ENCODE measurements at regions not wholly inside any gene's neighbourhood (a gene's known extent, or its start where the extent isn't known, plus 50 kb on each side); places are given as distances from the start of the nearest gene placed in this dataset.

DNA sequence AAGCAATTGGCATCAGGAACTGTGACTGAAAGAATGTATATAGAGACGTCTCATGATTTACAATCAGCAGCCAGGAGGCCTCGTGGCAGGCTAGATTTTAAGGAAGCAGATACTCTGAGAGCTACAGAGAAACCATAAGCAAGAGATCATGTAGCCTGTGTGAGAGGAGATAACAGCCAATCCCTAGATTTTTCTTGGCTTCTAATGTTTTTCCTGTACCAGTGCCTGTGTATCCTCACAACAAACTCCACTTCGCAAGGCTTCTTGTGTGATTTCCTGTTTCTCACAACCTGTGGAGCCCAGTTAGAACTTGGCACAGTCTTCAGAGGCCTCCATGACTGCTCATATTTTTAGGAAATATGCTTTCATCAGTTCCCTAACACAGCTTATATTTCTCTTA is 147.9 kb downstream of the PTCHD1 start (continued):
- TF ChIP-seq CBX1 (IDR thresholded peaks at IDR 0.05; ENCODE audit: low read depth), result no peak

DNA sequence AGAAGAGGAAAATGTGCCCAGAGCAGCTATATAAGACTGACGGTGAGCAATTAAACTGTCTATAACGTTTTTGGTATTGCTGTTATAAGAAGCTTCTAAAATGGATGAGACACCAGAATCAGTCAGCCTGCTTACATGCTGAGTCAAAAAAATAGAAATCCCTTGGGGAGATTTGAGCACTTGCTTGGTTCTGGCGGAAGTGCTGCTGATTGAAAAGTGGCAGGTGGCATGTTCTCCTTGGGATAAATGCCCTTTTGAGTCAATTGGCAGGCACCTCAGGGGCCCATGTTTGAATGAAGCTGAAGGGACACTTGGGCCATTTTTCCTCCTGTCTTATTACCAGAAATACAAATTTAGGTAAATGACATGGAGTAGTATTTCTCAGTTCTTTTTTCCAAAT is 148.7 kb downstream of the PTCHD1 start:
- H3K4me1 ChIP-seq (ENCODE audit: insufficient read depth, low read length), result no peaks in the 10 kb centered on the region
- no peaks in the 10 kb centered on the region for H3K36me3 ChIP-seq (replicated peaks in 1 of 2; ENCODE audit: control insufficient read depth in 1 of 2, insufficient read depth in 2 of 2, low read length in 2 of 2)
- H3K4me3 ChIP-seq (replicated peaks in 1 of 3; ENCODE audit: insufficient read depth in 1 of 3, low read depth in 2 of 3, low read length in 3 of 3), result no peak overlapping the region
- FAIRE-seq (no peak), DNase-seq (ENCODE audit: low spot score) (no peak), ATAC-seq (no peak)
- H3K27me3 ChIP-seq (ENCODE audit: control insufficient read depth in 1 of 2, insufficient read depth in 2 of 2, low read length in 2 of 2), result no peaks in the 10 kb centered on the region
- no peaks in the 10 kb centered on the region for H3K79me2 ChIP-seq (ENCODE audit: insufficient read depth, low read length)
- intact Hi-C loops (cut with micrococcal nuclease; ENCODE audit: unreplicated experiment), result no loop called here
- H3K4me2 ChIP-seq (ENCODE audit: low read depth, low read length), result no peak overlapping the region
- in situ Hi-C loops (cut with HindIII; ENCODE audit: extremely low pct_ligation_motif_present, low pct_unique_long_range_greater_than_20kb), result no loop called here
- H4K20me1 ChIP-seq (ENCODE audit: insufficient read depth, low read length), result no peaks in the 10 kb centered on the region
- WGBS (ENCODE audit: low lambda C conversion rate), result 6% methylated on average over 3 of the region's 3 CpGs
- H2AFZ ChIP-seq (ENCODE audit: low read length), result no peak overlapping the region
- POLR2A ChIA-PET, result no interaction called here
- H3K9me3 ChIP-seq (ENCODE audit: low read length), result no peaks in the 10 kb centered on the region
- CTCF ChIA-PET (ENCODE audit: low intra/inter-chr PET ratio, low total read pairs), result no interaction called here
- BruUV-seq (replicated peaks), result no TSS peak
- no peak overlapping the region for H3K27ac ChIP-seq (ENCODE audit: extremely low read length, insufficient read depth, low read length)
- no peak overlapping the region for H3K9ac ChIP-seq (ENCODE audit: insufficient read depth, low read depth, low read length)
- TF ChIP-seq PRMT3 (CRISPR knock-in tag; IDR thresholded peaks at IDR 0.05; ENCODE audit: borderline replicate concordance, low read depth), result no peak
- TF ChIP-seq, protein P1, sequence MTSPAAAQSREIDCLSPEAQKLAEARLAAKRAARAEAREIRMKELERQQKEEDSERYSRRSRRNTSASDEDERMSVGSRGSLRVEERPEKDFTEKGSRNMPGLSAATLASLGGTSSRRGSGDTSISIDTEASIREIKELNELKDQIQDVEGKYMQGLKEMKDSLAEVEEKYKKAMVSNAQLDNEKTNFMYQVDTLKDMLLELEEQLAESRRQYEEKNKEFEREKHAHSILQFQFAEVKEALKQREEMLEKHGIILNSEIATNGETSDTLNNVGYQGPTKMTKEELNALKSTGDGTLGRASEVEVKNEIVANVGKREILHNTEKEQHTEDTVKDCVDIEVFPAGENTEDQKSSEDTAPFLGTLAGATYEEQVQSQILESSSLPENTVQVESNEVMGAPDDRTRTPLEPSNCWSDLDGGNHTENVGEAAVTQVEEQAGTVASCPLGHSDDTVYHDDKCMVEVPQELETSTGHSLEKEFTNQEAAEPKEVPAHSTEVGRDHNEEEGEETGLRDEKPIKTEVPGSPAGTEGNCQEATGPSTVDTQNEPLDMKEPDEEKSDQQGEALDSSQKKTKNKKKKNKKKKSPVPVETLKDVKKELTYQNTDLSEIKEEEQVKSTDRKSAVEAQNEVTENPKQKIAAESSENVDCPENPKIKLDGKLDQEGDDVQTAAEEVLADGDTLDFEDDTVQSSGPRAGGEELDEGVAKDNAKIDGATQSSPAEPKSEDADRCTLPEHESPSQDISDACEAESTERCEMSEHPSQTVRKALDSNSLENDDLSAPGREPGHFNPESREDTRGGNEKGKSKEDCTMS (CRISPR knock-in tag; conservative IDR thresholded peaks at IDR 0.05), result no peak
- TF ChIP-seq MXD4 (CRISPR knock-in tag; IDR thresholded peaks at IDR 0.05), result no peak
- TF ChIP-seq, protein P2, sequence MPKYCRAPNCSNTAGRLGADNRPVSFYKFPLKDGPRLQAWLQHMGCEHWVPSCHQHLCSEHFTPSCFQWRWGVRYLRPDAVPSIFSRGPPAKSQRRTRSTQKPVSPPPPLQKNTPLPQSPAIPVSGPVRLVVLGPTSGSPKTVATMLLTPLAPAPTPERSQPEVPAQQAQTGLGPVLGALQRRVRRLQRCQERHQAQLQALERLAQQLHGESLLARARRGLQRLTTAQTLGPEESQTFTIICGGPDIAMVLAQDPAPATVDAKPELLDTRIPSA (CRISPR knock-in tag; IDR thresholded peaks at IDR 0.05; ENCODE audit: borderline replicate concordance), result no peak
- TF ChIP-seq JUN (CRISPR knock-in tag; IDR thresholded peaks at IDR 0.05), result no peak
- no peak for TF ChIP-seq MAFK (conservative IDR thresholded peaks at IDR 0.05 in 1 of 2, IDR thresholded peaks at IDR 0.05 in 1 of 2; ENCODE audit: low read length in 2 of 2)
- no peak for TF ChIP-seq TRAFD1 (CRISPR knock-in tag; IDR thresholded peaks at IDR 0.05; ENCODE audit: borderline replicate concordance)
- TF ChIP-seq WIZ (CRISPR knock-in tag; IDR thresholded peaks at IDR 0.05), result no peak
- no peak for TF ChIP-seq NCOA2 (CRISPR knock-in tag; IDR thresholded peaks at IDR 0.05)
- TF ChIP-seq, protein P3, sequence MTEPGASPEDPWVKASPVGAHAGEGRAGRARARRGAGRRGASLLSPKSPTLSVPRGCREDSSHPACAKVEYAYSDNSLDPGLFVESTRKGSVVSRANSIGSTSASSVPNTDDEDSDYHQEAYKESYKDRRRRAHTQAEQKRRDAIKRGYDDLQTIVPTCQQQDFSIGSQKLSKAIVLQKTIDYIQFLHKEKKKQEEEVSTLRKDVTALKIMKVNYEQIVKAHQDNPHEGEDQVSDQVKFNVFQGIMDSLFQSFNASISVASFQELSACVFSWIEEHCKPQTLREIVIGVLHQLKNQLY (CRISPR knock-in tag; IDR thresholded peaks at IDR 0.05), result no peak
- no peak for TF ChIP-seq ZNF484 (CRISPR knock-in tag; IDR thresholded peaks at IDR 0.05; ENCODE audit: borderline replicate concordance, low read depth)
- TF ChIP-seq SALL2 (CRISPR knock-in tag; IDR thresholded peaks at IDR 0.05), result no peak
- no peak for TF ChIP-seq RAD21 (CRISPR knock-in tag; IDR thresholded peaks at IDR 0.05)
- TF ChIP-seq, protein P4, sequence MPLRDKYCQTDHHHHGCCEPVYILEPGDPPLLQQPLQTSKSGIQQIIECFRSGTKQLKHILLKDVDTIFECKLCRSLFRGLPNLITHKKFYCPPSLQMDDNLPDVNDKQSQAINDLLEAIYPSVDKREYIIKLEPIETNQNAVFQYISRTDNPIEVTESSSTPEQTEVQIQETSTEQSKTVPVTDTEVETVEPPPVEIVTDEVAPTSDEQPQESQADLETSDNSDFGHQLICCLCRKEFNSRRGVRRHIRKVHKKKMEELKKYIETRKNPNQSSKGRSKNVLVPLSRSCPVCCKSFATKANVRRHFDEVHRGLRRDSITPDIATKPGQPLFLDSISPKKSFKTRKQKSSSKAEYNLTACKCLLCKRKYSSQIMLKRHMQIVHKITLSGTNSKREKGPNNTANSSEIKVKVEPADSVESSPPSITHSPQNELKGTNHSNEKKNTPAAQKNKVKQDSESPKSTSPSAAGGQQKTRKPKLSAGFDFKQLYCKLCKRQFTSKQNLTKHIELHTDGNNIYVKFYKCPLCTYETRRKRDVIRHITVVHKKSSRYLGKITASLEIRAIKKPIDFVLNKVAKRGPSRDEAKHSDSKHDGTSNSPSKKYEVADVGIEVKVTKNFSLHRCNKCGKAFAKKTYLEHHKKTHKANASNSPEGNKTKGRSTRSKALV (CRISPR knock-in tag; IDR thresholded peaks at IDR 0.05), result no peak
- no peak for TF ChIP-seq ARNT2 (CRISPR knock-in tag; IDR thresholded peaks at IDR 0.05; ENCODE audit: low read depth)
- no peak for TF ChIP-seq RAD51 (IDR thresholded peaks at IDR 0.05; ENCODE audit: borderline replicate concordance)
- TF ChIP-seq ZNF24 (IDR thresholded peaks at IDR 0.05), result no peak

Data from HepG2 (cell line).